ENCODE measurements at regions not wholly inside any gene's neighbourhood (a gene's known extent, or its start where the extent isn't known, plus 50 kb on each side); places are given as distances from the start of the nearest gene placed in this dataset.

DNA sequence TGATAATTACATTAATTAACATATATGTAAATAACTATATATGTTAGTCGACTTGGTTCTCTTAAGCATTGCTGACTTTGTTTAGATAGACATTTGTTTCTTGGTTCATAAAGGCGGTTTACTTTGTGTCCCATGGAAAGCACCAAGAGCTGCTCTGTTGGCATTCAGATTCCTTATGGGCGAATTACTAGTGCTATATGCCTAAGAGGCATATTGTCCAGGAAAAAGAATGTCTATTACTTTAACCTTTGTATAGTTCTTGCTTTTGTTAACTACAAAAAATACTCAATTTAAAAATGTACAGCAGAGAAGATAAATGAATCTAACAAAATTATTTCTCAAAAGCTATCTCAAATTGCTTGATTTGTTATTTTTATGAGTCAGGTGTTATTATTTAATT lies 532.8 kb downstream of the FAT4 start:
- DNase-seq (ENCODE audit: low read depth, low spot score), result no peak
- no peaks in the 10 kb centered on the region for H3K9me3 ChIP-seq (ENCODE audit: insufficient read depth, low read length)
- H3K27me3 ChIP-seq (ENCODE audit: insufficient read depth, insufficient read length), result no peaks in the 10 kb centered on the region
- no peak for TF ChIP-seq ZNF274 (IDR thresholded peaks at IDR 0.05; ENCODE audit: low read depth, low read length)
- no peaks in the 10 kb centered on the region for H3K36me3 ChIP-seq (ENCODE audit: insufficient read depth, insufficient read length, low read length)
- H3K4me3 ChIP-seq (ENCODE audit: insufficient read length, low read depth), result no peak overlapping the region
- no peak overlapping the region for H3K9ac ChIP-seq (ENCODE audit: insufficient read length, low read depth)
- H3K4me1 ChIP-seq (ENCODE audit: insufficient read depth, insufficient read length), result no peaks in the 10 kb centered on the region

DNA sequence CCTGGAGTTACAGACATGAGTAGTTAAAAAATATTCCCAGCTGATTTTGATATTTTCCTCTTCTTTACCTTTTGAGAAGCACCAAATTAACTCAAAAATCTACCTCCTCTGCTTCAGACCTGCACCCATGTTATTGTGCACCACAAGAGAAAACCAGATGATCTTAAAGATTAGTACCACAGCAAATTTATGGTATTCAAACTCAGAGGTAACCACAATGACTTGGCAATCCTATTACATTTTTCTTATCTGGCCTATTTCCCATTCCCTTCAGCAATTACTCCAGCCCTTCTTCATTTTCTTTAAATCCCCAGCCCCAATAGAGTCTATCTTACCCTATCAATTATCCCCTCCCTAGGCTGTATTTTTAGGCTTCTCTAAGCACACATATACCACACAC lies 535.1 kb downstream of the FAT4 start:
- H3K4me1 ChIP-seq (ENCODE audit: insufficient read depth, insufficient read length), result no peaks in the 10 kb centered on the region
- no peaks in the 10 kb centered on the region for H3K27me3 ChIP-seq (ENCODE audit: insufficient read depth, insufficient read length)
- H3K36me3 ChIP-seq (ENCODE audit: insufficient read depth, insufficient read length, low read length), result no peaks in the 10 kb centered on the region
- DNase-seq (ENCODE audit: low read depth, low spot score), result no peak
- TF ChIP-seq YY1 (IDR thresholded peaks at IDR 0.05; ENCODE audit: insufficient read depth, insufficient read length) (no peak), ZNF274 (IDR thresholded peaks at IDR 0.05; ENCODE audit: low read depth, low read length) (no peak), SUZ12 (IDR thresholded peaks at IDR 0.05; ENCODE audit: extremely low read depth, insufficient read depth, insufficient read length) (no peak)
- no peak overlapping the region for H3K9ac ChIP-seq (ENCODE audit: insufficient read length, low read depth)
- H3K4me3 ChIP-seq (ENCODE audit: insufficient read length, low read depth), result no peak overlapping the region
- H3K9me3 ChIP-seq (ENCODE audit: insufficient read depth, low read length), result no peaks in the 10 kb centered on the region

DNA sequence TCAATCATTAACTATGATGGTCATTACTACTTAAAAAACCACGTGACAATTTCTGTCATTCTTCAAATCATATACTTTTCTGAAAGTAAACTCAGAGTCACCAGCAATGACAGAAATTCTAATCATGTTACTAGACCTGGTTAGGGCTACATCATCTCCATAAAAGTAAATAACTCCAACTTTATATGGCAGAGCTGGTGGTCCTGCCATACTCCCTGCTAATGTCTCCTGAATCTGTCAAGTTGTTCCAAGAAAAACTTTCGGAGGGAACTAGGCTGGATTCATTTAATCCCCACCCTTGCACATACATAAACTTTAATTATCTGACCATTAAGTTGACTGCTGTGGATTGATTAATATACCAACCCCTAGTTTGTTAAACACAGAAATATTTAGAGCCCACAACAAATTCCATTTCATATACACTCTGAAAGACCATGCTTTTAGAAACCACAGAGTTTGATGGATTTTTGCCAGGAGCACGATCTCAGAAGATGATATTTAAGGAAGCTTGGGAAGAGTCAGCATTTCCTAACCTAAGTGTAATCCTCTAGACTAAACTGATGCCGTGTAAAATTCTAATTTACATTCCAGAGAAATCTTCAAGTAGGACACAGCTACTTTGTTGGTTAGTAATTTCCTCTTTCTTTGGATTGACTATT lies 577.0 kb downstream of the FAT4 start:
- Histone ChIP-seq H3K4me3 (ENCODE audit: insufficient read length, low read depth) (no peak overlapping the region), H3K27me3 (ENCODE audit: insufficient read depth, insufficient read length) (no peaks in the 10 kb centered on the region), H3K4me1 (ENCODE audit: insufficient read depth, insufficient read length) (no peaks in the 10 kb centered on the region), H3K9me3 (ENCODE audit: insufficient read depth, low read length) (no peaks in the 10 kb centered on the region), H3K36me3 (ENCODE audit: insufficient read depth, insufficient read length, low read length) (no peaks in the 10 kb centered on the region), H3K9ac (ENCODE audit: insufficient read length, low read depth) (no peak overlapping the region)
- TF ChIP-seq YY1 (IDR thresholded peaks at IDR 0.05; ENCODE audit: insufficient read depth, insufficient read length), result no peak
- no peak for TF ChIP-seq ZNF274 (IDR thresholded peaks at IDR 0.05; ENCODE audit: low read depth, low read length)
- no peak for TF ChIP-seq SUZ12 (IDR thresholded peaks at IDR 0.05; ENCODE audit: extremely low read depth, insufficient read depth, insufficient read length)
- DNase-seq (ENCODE audit: low read depth, low spot score), result no peak

DNA sequence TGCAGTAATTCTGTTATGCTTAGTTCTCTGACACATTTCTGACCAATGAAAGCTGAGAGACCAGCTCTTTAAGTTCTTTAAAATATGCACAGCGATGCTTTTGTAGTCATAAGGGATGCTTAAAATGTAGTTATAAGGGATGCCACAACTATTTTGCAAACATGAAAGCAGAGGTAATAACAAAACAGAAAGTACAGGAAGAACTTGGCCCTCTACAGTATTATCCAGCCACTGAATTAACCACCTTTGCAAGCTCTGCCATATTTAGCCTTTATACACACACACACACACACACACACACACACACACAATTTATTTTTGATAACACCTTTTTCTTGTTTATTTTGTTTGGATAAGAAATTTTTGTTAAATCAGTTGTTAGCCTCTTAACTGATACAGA lies 590.0 kb downstream of the FAT4 start:
- H3K9me3 ChIP-seq (ENCODE audit: insufficient read depth, low read length), result no peaks in the 10 kb centered on the region
- no peaks in the 10 kb centered on the region for H3K27me3 ChIP-seq (ENCODE audit: insufficient read depth, insufficient read length)
- no peak for TF ChIP-seq SUZ12 (IDR thresholded peaks at IDR 0.05; ENCODE audit: extremely low read depth, insufficient read depth, insufficient read length)
- TF ChIP-seq YY1 (IDR thresholded peaks at IDR 0.05; ENCODE audit: insufficient read depth, insufficient read length), result no peak
- TF ChIP-seq ZNF274 (IDR thresholded peaks at IDR 0.05; ENCODE audit: low read depth, low read length), result no peak
- no peak for DNase-seq (ENCODE audit: low read depth, low spot score)
- H3K36me3 ChIP-seq (ENCODE audit: insufficient read depth, insufficient read length, low read length), result no peaks in the 10 kb centered on the region
- no peaks in the 10 kb centered on the region for H3K4me1 ChIP-seq (ENCODE audit: insufficient read depth, insufficient read length)
- H3K4me3 ChIP-seq (ENCODE audit: insufficient read length, low read depth), result no peak overlapping the region
- no peak overlapping the region for H3K9ac ChIP-seq (ENCODE audit: insufficient read length, low read depth)

DNA sequence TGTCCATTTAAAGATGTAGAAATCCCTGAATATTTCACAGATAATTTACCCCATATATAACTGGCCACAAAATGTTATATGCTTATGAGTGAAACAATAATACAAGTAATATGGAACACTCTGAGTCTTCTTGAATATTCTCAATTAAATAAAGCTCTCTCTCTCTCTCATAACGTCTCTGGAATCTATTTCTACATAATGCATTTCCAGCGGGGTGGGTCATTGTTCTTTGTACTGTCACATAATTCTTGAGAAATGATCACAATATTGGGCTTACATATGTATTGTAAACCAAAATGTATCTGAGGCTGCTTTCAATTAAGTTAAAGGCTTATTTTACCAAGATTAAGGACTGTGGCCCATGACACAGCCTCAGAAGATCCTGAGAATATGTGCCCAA lies 596.3 kb downstream of the FAT4 start:
- Histone ChIP-seq H3K9me3 (ENCODE audit: insufficient read depth, low read length) (peaks cover 7% of the 10 kb centered on the region; the same call in 1 of the 2 replicates), H3K9ac (ENCODE audit: insufficient read length, low read depth) (no peak overlapping the region), H3K4me3 (ENCODE audit: insufficient read length, low read depth) (no peak overlapping the region), H3K36me3 (ENCODE audit: insufficient read depth, insufficient read length, low read length) (no peaks in the 10 kb centered on the region), H3K27me3 (ENCODE audit: insufficient read depth, insufficient read length) (no peaks in the 10 kb centered on the region), H3K4me1 (ENCODE audit: insufficient read depth, insufficient read length) (no peaks in the 10 kb centered on the region)
- DNase-seq (ENCODE audit: low read depth, low spot score), result no peak
- TF ChIP-seq ZNF274 (IDR thresholded peaks at IDR 0.05; ENCODE audit: low read depth, low read length) (no peak), YY1 (IDR thresholded peaks at IDR 0.05; ENCODE audit: insufficient read depth, insufficient read length) (no peak)

DNA sequence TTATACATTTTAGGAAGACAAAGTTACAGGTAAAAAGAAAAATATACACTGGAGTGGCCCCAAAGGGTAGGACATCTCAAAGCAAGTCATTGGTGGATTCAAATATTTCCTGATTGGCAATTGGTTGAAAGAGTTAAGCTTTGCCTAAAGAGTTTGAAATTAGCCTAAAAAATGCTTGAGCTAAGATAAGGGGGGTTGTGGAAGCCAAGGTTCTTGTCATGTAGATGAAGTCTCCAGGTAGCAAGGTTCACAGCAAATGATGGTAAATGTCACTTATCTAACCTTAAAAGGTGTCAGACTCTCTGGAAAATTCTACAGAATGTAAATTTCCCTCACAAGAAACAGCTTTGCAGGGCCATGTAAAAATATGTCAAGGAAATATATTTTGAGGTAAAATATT lies 596.7 kb downstream of the FAT4 start:
- Histone ChIP-seq H3K27me3 (ENCODE audit: insufficient read depth, insufficient read length) (no peaks in the 10 kb centered on the region), H3K4me1 (ENCODE audit: insufficient read depth, insufficient read length) (no peaks in the 10 kb centered on the region), H3K36me3 (ENCODE audit: insufficient read depth, insufficient read length, low read length) (no peaks in the 10 kb centered on the region), H3K4me3 (ENCODE audit: insufficient read length, low read depth) (no peak overlapping the region), H3K9me3 (ENCODE audit: insufficient read depth, low read length) (peaks cover 7% of the 10 kb centered on the region; the same call in 1 of the 2 replicates), H3K9ac (ENCODE audit: insufficient read length, low read depth) (no peak overlapping the region)
- no peak for TF ChIP-seq SUZ12 (IDR thresholded peaks at IDR 0.05; ENCODE audit: extremely low read depth, insufficient read depth, insufficient read length)
- TF ChIP-seq YY1 (IDR thresholded peaks at IDR 0.05; ENCODE audit: insufficient read depth, insufficient read length), result no peak
- TF ChIP-seq ZNF274 (IDR thresholded peaks at IDR 0.05; ENCODE audit: low read depth, low read length), result no peak
- DNase-seq (ENCODE audit: low read depth, low spot score), result peak; percentile 2

DNA sequence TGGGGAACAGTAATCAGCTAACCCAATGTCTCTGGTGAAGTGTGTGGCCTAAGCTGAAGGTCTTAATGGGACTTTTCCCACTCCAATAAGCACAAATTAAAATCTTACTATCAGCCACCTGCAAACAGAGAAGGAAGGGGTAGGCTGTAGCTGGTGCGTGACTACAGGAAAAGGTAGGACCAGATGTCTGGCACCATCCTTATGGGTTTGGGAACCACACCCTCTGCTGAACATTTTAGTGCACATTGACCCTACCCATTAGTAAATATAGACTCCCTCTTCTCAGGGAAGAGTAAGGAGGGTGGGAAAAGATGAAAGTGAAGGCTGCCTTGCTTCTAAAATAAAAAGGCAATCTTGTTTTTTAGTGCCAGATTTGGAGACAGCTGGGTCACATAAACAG lies 602.8 kb downstream of the FAT4 start:
- no peak for DNase-seq (ENCODE audit: low read depth, low spot score)
- H3K4me3 ChIP-seq (ENCODE audit: insufficient read length, low read depth), result no peak overlapping the region
- H3K9me3 ChIP-seq (ENCODE audit: insufficient read depth, low read length), result no peaks in the 10 kb centered on the region; the same call in 1 of the 2 replicates
- no peaks in the 10 kb centered on the region for H3K4me1 ChIP-seq (ENCODE audit: insufficient read depth, insufficient read length)
- no peaks in the 10 kb centered on the region for H3K27me3 ChIP-seq (ENCODE audit: insufficient read depth, insufficient read length)
- H3K36me3 ChIP-seq (ENCODE audit: insufficient read depth, insufficient read length, low read length), result no peaks in the 10 kb centered on the region
- H3K9ac ChIP-seq (ENCODE audit: insufficient read length, low read depth), result no peak overlapping the region
- TF ChIP-seq YY1 (IDR thresholded peaks at IDR 0.05; ENCODE audit: insufficient read depth, insufficient read length) (no peak), ZNF274 (IDR thresholded peaks at IDR 0.05; ENCODE audit: low read depth, low read length) (no peak), SUZ12 (IDR thresholded peaks at IDR 0.05; ENCODE audit: extremely low read depth, insufficient read depth, insufficient read length) (no peak)
